Activated T-cell treated with anti-CD3 and anti-CD28 coated beads, Interleukin-2, amount 50 U/mL, for 1 hour (primary cell): ENCODE measurements at regions not wholly inside any gene's neighbourhood (a gene's known extent, or its start where the extent isn't known, plus 50 kb on each side); places are given as distances from the start of the nearest gene placed in this dataset.
"Not testable (repeated sequence)": the region's sequence is repeated elsewhere in the genome, so short reads cannot be mapped to it uniquely, and the experiment has no call there.

ENCODE experiments used
- DNase-seq: peaks from one replicate; pipeline ENCODE4 v3.0.0-alpha.2; 2020

- not testable (repeated sequence) for DNase-seq
Measured at GRCh38 chr20:30405061-30405460, 852.4 kb upstream of the DEFB115 start.

DNA sequence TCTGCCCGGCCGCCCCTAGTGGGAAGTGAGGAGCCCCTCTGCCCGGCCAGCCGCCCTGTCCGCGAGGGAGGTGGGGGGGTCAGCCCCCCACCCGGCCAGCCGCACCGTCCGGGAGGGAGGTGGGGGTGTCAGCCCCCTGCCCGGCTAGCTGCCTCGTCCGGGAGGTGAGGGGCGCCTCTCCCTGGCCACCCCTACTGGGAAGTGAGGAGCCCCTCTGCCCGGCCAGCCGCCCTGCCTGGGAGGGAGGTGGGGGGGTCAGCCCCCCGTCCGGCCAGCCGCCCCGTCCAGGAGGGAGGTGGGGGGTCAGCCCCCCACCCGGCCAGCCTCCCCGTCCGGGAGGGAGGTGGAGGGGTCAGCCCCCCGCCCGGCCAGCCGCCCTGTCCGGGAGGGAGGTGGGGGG, 851.9 kb upstream of the DEFB115 start:
- not testable (repeated sequence) for DNase-seq

DNA sequence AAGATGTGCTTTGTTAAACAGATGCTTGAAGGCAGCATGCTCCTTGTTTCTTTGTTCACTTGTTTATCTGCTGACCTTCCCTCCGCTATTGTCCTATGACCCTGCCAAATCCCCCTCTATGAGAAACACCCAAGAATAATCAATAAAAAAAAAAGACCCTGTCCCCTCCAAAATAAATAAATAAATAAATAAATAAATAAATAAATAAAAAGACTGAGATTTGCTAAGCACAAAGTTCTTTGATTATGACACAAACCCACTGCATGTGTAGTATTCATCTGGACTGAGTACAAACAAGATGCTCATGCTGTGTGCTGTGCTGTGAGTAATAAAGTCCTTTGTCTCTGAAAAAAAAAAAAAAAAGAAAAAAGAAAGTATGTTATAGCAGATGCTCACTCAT, 851.1 kb upstream of the DEFB115 start:
- not testable (repeated sequence) for DNase-seq

GRCh38 chr20:30412972-30413371, 844.5 kb upstream of the DEFB115 start:
- DNase-seq: no peak

- not testable (repeated sequence) for DNase-seq
Measured at GRCh38 chr20:30417387-30417786, 840.1 kb upstream of the DEFB115 start.

DNA sequence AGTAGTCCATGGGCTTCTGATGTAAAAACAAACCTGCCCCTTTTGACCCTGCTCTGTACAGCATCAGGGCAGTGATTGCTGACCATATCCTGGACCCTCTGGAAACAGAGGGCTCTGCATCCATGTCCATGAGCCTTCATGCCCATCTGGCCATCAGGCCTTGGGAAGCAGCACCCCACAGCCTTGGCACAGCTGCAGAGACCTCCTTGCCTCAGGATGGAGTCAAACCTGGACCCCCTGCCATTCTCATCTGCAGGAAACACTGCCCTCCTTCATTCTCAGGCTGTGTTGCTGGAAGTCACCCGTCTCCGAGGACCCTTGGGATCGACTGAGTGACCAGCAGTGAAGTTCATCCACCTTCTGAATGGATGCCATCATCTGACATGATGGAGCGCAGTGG, 839.1 kb upstream of the DEFB115 start:
- DNase-seq: not testable (repeated sequence)

GRCh38 chr20:30419466-30419865, 838.0 kb upstream of the DEFB115 start:
- DNase-seq: no peak

- not testable (repeated sequence) for DNase-seq
Measured at GRCh38 chr20:30419871-30420420, 837.5 kb upstream of the DEFB115 start.
